H1 (cell line): ENCODE measurements at regions not wholly inside any gene's neighbourhood (a gene's known extent, or its start where the extent isn't known, plus 50 kb on each side); places are given as distances from the start of the nearest gene placed in this dataset.

Experiments used
- ATF3 ChIP-seq: IDR thresholded peaks from 2 replicates; pipeline ENCODE4 v1.6.1; 2011; ENCODE audit warnings: low read depth, mild to moderate bottlenecking, low read length; ENCODE audit not compliant: insufficient read depth
- BCL11A ChIP-seq, 2 experiments: IDR thresholded peaks; one replicate each; pipeline ENCODE4 v1.6.1; 2011; ENCODE audit warnings: low read depth in 2 of 2, low read length in 2 of 2, mild to moderate bottlenecking in 2 of 2
- CREB1 ChIP-seq: IDR thresholded peaks from 2 replicates; pipeline ENCODE4 v1.6.1; 2012; ENCODE audit warnings: inconsistent platforms
- CTCF ChIP-seq, 3 experiments: IDR thresholded peaks; 1 replicate in 2 of 3; 2 replicates in 1 of 3; pipeline versions ENCODE4 v1.5.1 to v1.6.1; 2011; ENCODE audit warnings: low read length in 3 of 3, mild to moderate bottlenecking in 3 of 3, inconsistent platforms in 2 of 3, low read depth in 1 of 3, moderate library complexity in 1 of 3; ENCODE audit not compliant: insufficient read depth in 1 of 3; ENCODE audit errors: control extremely low read depth in 1 of 3
- EGR1 ChIP-seq: IDR thresholded peaks from 2 replicates; pipeline ENCODE4 v1.6.1; 2011; ENCODE audit warnings: low read depth, low read length, borderline replicate concordance
- EZH2 ChIP-seq: fragments of 200-600 bp; sonication (generic); IDR thresholded peaks from 2 replicates; pipeline ENCODE4 v1.7.1; 2012; ENCODE audit warnings: low read depth, mild to moderate bottlenecking, moderate library complexity, low read length, inconsistent platforms; ENCODE audit not compliant: severe bottlenecking
- FOSL1 ChIP-seq: IDR thresholded peaks from 2 replicates; pipeline ENCODE4 v1.6.1; 2011; ENCODE audit warnings: mild to moderate bottlenecking, low read depth, low read length, moderate library complexity; ENCODE audit not compliant: insufficient read depth
- HDAC2 ChIP-seq, 2 experiments: fragments of 300-600 bp in 1 of 2; sonication (generic) in 1 of 2; IDR thresholded peaks; 2 replicates each; pipeline ENCODE4 v1.6.1; 2011 to 2012; ENCODE audit warnings: low read depth in 2 of 2, low read length in 2 of 2, mild to moderate bottlenecking in 2 of 2, moderate library complexity in 2 of 2, borderline replicate concordance in 1 of 2, inconsistent platforms in 1 of 2
- MAX ChIP-seq: IDR thresholded peaks from 2 replicates; pipeline ENCODE4 v1.6.1; 2012; ENCODE audit warnings: inconsistent platforms
- POLR2A ChIP-seq, 2 experiments: IDR thresholded peaks; 1 replicate in 1 of 2; 2 replicates in 1 of 2; pipeline ENCODE4 v1.6.1; 2011; ENCODE audit warnings: low read depth in 2 of 2, low read length in 2 of 2, mild to moderate bottlenecking in 2 of 2; ENCODE audit errors: control extremely low read depth in 1 of 2
- RBBP5 ChIP-seq: IDR thresholded peaks from 2 replicates; pipeline ENCODE4 v1.7.1; 2012; ENCODE audit warnings: low read depth, mild to moderate bottlenecking, inconsistent platforms, low read length, moderate library complexity, borderline replicate concordance
- SP1 ChIP-seq: IDR thresholded peaks from 2 replicates; pipeline ENCODE4 v1.6.1; 2011; ENCODE audit warnings: low read depth, low read length
- SRF ChIP-seq: IDR thresholded peaks from 2 replicates; pipeline ENCODE4 v1.6.1; 2011; ENCODE audit warnings: mild to moderate bottlenecking, low read depth, low read length, moderate library complexity
- YY1 ChIP-seq: IDR thresholded peaks from 2 replicates; pipeline ENCODE4 v1.6.1; 2011; ENCODE audit warnings: low read depth, mild to moderate bottlenecking, low read length

- TF ChIP-seq BCL11A (IDR thresholded peaks at IDR 0.05; ENCODE audit: low read depth in 2 of 2, low read length in 2 of 2) (no peak), ATF3 (no peak), CTCF (IDR thresholded peaks at IDR 0.05; ENCODE audit: control extremely low read depth in 1 of 3, insufficient read depth in 1 of 3, low read depth in 1 of 3, low read length in 3 of 3) (no peak), POLR2A (IDR thresholded peaks at IDR 0.05; ENCODE audit: control extremely low read depth in 1 of 2, low read depth in 2 of 2, low read length in 2 of 2) (no peak), RBBP5 (no peak), EGR1 (no peak), SP1 (no peak), YY1 (no peak), SRF (no peak), FOSL1 (no peak), MAX (no peak), CREB1 (no peak), HDAC2 (IDR thresholded peaks at IDR 0.05; ENCODE audit: borderline replicate concordance in 1 of 2, low read depth in 2 of 2, low read length in 2 of 2) (no peak), EZH2 (no peak)
Observed at GRCh38 chr12:92002673-92003382, 142.8 kb downstream of the BTG1 start.
